HG02588 (cell line): ENCODE measurements at regions not wholly inside any gene's neighbourhood (a gene's known extent, or its start where the extent isn't known, plus 50 kb on each side); places are given as distances from the start of the nearest gene placed in this dataset.
A peak's percentile ranks its signal among the peaks of the same experiment; 100 is the strongest.

Experiments used
- ATAC-seq: cut with Tn5 transposase; IDR thresholded peaks from one replicate; pipeline ENCODE4 v1.9.1; 2021; ENCODE audit warnings: mild to moderate bottlenecking, moderate library complexity; ENCODE audit not compliant: unreplicated experiment

DNA sequence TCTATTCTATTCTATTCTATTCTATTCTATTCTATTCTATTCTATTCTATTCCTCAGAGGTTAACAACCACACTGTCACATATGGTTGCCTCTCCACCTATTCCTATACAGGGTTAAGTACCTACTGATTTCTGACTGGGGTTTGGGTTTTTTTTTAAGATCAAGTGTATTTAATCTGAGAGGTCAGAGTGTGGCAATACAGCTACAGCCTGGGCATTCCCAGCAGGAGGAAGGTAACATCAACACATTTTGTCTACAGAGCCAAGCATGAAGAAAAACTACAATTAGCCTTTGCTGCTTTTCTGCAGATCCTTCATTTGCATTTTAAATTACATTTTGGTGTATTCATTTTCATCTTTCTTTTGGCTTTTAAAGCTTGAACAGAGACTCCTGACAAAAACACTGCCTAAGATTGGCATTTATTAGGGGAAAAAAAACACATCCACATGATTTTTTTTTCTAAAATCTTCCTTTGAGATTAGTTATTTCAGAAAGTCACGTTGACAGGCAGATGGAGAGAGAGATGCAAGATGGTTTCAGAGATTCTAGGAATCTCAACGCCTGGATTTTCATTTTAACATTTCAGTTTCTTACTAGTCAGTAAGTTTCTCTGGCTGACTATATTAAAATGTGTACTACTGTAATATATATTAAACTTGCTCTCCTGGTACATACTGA, 255.9 kb upstream of the TET2 start:
- ATAC-seq, result no peak

DNA sequence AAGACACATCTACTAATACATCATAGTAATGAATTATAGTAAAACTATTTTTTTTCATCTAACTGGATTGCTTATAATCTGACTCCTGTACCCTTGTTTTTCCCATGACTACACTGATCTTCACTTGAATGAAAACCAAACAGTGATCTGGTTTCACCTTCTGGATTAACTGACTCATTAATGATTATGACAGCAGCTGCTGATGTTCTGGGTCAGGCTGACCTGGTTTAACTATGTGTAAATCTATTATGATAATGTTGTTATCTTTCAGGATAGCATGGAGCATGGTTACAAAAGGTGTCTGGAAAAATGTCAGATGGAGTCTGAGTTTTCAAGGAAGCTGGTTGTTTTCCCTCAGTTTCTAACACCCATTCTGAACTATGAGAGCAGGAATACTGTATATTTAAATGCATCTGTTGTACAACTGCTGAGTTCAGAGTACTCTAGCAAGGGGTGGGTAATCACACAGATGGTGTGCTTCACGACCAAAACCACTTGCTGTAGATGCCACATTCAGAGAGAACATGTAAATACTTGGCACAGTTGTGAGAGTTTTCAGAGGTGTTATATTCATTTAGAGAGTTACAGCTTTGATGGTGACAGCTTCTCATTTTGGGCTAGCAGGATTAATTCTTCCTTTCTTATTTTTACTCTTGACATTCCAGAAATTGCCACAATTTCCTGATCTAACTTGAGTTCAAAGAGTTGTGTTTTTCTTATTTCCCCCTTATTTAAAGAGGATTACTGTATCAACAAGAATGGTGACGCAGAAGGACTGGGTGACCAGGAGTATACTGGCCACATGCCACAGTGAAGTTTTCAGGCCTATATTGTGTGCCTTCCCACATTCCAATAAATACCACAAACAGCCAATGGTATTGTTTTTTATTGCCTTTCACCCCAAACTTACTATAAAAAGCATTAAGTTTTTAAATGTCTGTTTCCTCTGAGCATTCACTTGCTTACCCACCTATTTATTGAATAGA, 249.7 kb upstream of the TET2 start:
- ATAC-seq, result peak; percentile 94

DNA sequence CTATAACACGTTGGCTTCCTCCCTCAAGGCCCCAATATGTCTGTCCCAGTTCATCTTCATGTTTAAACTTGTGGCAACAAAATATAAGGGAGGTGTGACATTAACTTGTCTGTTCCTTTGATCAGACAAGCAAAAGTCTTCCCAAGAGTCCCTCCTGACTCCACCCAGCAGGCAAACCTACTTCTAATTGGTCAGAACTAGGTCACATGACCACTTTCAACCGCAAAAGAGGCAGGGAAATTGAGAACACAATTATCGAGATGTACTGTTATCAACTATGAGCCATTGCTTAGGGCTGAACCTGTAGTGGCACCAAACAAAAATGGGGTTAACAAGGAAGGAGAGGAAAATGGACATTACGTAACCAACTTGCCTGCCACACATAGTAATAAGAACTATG, 246.8 kb upstream of the TET2 start:
- no peak for ATAC-seq

DNA sequence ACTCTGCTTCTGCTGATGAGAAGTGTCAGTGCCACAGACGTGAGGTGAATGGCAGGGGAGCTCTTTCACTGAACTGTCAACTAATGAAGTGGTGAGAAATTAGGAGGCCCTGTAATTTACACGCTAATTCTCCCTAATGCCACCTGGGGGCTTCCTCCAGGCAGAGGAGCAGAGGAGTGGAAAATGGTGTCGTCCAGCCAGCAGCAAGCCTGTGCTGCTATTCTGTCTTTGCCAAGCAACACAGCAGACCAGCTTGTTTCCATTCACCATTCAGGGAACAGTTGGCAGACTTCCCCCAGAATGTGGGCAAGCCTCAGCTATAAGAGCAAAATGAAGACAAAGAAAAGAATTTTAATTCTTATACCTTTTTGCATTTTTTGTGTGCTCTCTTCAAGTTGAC, 245.2 kb upstream of the TET2 start:
- no peak for ATAC-seq

DNA sequence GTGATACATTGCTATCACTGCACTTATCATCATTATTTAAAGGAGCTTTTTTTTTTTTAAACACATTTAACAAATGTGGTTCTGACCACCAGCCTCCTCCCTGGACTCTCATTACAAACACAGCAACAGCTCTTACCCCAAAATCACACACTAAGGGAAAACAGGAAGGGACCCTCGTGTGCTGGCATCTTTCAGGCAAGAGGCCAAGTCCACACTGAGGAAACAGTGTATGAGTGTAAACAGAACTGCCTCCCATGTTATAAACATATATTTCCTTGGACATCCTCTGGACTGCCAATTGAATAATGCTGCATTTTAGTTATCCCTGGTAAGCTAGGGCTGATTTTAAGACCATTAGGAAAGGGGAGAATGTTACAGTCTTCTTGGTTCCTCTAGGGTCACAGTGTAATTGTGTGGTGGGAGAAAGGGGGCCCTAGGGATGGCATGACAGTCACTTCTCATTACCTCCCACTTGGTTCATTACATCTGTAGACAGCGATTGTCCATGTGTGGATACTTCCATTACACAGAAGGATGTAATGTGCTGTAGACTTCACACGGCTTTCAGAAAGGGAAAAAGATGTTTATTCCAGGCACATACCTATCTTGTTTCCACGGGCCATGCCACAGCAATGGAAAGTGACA, 244.6 kb upstream of the TET2 start:
- ATAC-seq, result no peak

DNA sequence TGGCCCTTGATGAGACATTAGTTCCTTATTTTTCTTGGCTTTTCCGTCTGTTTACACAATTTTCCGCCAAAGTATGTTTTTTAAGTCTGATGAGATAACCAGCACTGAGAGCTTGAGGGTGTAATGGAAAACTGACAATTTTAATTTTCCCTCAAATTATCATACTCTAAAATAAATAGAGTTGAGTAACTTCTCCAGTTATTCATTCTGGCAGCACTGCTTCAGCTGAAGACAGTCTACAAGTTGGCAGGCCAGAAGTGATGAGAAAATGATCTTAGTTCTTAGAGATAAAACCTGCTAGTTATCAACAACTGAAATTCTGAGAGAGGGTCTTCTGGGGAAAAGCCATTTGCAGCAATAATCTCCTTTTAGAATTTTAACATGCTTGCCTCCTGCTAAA, 241.6 kb upstream of the TET2 start:
- ATAC-seq, result no peak

DNA sequence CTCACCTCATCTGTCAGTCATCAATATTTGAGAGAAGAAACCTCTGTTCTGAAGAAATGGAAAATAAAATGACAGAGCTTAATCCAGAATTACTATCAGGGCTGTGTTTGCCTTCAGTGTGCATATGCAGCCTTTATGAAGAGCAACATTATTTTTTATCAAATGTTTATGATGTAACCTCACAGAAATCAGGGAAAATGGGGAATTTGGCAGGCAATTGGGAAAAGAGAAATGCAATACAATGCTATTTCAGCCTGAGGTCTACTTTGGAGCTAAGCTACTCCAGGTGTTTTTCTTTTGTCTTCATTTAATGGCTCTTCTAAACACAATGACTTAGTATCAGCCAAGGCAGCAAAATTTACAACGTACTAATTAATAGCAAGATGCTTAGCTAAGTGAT, 241.1 kb upstream of the TET2 start:
- no peak for ATAC-seq

DNA sequence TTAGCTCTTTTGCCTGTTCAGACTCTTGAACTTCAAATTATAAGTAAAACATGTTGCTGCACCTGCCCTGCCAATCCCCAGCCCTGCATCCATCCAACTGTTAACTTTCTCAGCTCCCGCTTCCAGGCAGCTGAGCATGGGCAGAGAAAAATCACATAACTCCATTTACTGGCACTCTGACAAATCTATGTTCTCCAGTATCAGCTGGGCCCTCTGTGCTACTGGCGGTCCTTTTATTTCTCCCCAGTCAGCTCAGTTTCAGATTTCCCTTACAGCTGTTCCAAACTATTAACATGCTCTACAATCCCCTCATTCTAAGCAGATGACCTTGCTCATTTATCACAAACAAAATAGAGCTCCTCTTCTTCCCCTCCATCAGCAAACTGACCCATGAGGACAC, 240.4 kb upstream of the TET2 start:
- ATAC-seq, result no peak

DNA sequence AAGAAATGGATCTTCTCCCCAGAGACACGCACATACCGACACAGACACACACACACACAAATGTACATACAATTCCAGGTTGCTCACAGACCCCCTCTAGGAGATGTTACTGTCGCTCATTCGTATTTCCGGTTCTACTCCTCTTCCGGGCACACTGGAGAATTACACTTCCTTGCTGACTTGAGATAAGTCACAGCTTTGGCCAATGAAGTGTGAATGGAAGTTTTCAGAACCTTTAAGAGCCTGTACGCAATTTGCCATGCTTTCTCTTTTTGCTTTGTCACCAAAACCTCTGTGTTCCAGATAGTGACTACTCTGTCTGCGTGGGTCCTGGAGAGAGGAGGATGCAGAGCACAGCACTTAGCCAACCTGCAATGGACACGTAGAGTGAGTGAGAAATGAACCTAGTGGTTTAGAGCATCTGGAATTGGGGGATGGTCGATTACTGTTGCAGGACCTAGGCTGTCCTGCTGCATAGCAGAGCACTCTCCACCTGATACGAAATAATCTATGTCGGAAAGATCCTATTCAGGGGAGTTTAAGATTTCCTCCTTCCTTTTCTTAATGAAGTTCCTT, 239.5 kb upstream of the TET2 start:
- no peak for ATAC-seq

DNA sequence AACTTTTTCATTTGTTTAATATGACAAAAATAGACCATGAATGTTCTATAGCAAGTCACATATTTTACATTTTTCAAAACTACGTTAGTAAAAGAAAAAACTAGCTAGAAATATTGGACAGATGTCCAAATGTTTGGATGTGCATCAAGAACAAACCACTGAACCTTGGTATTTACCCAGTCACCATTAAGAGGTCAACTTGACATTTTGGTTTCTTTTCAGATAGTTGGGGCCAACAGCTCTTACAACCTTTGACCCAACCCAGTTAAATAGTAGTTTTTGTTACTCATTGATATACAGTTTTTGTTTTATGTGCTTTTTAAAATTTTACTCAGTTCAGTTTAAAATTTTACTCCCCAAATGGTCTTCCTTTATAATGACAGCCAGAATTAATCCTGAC, 238.7 kb upstream of the TET2 start:
- ATAC-seq, result no peak

DNA sequence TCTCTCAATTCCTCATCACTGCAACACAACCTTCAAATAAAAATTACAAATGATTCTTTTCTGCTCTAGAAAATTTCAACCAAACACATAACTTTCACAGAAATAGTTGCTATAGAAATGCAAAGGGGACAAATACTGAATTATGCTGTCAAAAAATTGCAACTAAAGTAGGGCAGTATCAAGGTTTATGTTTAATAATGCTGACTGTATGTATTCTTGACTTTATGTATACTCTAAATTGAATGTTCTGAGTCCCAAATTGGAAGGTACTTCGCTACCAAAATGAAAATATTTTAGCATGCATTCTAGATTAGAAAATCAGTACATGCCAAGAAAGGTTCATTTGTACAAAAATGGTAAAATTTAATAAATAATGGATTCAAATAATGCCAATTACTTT, 237.3 kb upstream of the TET2 start:
- no peak for ATAC-seq

DNA sequence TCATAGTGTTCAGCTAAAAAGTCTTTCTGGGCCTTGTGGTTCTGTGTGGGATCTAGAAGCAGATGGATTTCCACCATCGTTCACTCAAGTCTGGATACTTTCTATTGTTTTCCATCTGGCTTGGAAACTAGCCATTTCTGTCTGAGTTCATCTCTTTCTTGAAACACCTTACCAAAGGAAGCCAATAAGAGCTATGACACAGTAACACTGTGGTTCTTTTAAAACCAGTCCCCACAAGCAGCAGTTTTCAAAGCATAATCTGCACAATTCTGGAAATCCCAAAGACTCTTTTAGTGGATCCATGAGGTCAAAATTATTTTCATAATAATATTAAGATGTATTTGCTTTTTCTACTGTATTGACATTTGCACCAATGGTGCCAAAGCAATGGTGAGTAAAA, 234.2 kb upstream of the TET2 start:
- ATAC-seq, result no peak

DNA sequence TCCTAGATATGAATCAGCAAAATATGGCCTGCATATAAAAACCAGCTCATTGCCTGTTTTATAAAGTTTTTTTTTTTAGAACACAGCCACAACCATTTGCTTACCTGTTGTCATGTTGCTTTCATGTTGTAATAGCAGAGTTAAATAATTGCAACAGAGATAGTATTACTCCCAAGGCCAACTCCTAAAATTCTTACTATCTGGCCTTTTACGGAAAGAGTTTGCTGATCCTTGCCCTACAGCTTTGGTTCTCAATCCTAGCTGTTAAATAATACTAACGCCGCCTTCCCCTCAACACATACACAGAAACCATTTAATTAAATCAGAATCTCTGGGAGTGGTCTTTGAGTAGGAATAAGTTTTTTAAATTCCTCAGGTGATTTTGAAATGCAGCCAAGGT, 231.3 kb upstream of the TET2 start:
- ATAC-seq, result no peak

DNA sequence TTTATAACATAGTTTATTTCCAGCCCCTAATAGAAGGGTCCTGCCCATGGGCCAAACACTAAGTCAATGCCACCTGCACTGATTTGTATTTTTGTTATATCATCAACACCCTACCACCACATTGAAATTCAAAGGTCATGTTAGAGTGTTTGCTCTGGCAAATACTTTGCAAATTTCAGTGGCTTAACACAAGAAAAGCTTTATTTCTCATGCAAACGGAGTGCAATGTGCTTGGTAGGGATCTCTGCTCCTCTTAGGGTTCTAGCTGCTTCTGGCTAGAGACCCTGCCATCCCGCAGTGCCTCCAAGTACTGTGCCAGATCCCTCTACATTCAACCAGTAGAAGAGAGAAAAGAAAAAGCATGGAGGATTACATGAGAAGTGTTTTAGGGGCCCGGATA, 230.8 kb upstream of the TET2 start:
- no peak for ATAC-seq

DNA sequence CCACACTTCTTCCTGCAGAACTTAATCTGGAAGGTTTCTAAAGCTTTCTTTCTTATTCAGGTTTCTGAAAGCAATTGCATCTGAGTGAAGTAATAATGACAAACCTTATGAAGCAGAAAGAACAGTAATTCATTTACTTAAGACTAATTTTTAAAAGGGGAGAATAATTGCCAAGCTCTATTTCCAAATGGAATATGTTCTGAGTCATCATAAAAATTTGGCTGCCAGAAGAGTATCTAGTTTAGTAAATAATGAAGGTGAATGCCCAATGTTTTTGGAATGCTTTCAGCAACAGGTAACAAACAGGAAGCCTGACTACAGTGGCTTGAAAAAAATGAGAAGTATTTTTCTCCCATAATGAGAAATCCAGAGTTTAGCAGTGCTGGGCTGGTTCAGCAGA, 227.3 kb upstream of the TET2 start:
- ATAC-seq, result no peak

DNA sequence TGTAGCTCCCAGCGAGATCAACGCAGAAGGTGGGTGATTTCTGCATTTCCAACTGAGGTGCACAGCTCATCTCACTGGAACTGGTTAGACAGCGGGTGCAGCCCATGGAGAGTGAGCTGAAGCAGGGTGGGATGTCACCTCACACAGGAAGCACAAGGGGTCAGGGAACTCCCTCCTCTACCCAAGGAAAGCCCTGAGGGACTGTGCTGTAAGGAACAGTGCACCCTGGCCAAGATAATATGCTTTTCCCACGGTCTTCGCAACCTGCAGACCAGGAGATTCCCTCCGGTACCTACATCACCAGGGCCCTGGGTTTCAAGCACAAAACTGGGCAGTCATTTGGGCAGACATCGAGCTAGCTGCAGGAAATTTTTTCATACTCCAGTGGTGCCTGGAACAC, 216.4 kb upstream of the TET2 start:
- ATAC-seq, result no peak

DNA sequence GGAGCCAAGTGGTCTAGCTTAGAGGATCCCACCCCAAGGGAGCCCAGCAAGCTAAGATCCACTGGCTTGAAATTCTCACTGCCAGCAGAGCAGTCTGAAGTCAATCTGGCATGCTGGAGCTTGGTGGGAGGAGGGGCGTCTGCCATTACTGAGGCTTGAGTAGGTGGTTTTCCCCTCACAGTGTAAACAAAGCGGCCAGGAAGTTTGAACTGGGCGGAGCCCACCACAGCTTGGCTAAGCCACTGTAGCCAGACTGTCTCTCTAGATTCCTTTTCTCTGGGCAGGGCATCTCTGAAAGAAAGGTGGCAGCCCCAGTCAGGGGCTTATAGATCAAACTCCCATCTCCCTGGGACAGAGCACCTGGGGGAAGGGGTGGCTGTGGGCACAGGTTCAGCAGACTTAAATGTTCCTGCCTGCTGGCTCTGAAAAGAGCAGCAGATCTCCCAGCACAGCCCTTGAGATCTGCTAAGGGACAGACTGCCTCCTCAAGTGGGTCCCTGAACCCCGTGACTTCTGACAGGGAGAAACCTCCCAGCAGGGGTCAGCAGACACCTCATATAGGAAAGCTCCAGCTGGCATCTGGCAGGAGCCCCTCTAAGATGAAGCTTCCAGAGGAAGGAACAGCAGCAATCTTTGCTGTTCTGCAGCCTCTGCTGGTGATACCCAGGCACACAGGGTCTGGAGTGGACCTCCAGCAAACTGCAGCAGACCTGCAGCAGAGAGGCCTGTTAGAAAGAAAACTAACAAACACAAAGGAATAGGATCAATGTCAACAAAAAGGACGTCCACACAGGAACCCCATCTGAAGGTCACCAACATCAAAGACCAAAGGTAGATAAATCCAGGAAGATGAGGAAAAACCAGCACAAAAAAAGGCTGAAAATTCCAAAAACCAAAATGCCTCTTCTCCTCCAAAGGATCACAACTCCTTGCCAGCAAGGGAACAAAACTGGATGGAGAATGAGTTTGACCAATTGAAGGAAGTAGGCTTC, 215.6 kb upstream of the TET2 start:
- ATAC-seq, result peak; percentile 78

DNA sequence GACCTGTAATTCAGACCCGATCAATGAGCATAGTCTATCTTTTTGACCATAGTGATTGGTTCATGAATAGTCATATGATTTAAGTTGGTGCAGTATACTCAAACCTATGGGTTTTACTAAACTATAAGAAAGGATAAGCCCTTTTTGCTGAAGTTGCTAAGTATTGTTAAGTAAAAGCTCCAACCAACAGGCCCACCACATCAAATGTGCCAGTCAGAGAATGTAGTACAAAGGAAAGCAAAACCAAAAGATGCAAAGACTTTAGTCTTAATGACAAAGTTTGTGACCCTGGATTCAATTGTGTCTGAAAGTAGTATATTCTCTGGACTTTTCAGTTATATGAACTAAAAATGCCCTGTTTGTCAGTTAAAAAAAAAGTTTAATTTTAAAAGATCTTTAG, 208.1 kb upstream of the TET2 start:
- ATAC-seq, result no peak

DNA sequence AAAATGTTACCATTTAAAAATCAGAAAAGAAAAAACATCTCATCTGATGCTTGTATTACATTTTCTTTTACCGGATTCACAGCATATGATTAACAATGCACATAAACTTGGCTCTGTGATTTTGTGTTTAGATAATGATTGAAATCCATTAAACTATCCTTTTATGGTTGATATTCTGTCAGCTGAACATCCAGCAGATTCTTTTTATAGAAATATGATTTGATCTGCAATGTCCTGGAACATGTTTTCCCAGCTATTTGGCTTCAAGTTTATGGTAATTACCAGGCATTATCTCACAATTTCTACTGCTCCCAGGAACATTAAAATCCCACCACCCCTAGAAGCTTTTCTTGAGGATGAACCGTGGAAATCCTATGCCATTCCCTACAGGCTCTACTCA, 205.7 kb upstream of the TET2 start:
- ATAC-seq, result no peak

DNA sequence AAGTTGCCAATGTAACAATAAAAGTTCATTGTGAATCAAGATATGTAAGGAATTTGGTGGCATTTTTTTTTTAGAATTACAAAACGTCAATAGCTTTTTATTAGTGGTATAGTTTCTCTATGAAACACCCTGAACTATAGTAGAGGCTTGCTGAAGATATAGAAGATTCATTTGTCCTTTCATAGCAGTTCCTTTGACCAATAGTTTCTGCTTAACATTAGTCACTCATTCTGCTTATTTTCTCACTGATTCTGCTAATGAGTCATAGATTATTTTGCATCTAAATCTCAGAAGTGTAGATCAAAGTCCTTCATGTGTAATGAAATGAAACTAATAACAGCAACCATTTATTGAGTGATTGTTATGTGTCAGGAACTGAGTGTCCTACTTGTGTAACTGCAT, 205.0 kb upstream of the TET2 start:
- ATAC-seq, result no peak
